NCI-H774 (cell line): ENCODE measurements at regions not wholly inside any gene's neighbourhood (a gene's known extent, or its start where the extent isn't known, plus 50 kb on each side); places are given as distances from the start of the nearest gene placed in this dataset.
A peak's percentile ranks its signal among the peaks of the same experiment; 100 is the strongest.

ENCODE experiments used
- DNase-seq: peaks from one replicate; lab custom pipeline; 2025; lab: John Stamatoyannopoulos, UW

- DNase-seq: no peak
Measured at GRCh38 chr7:98040626-98041360, 50.8 kb upstream of the OCM2 start.

- no peak for DNase-seq
Measured at GRCh38 chr7:98046816-98047215, 56.8 kb upstream of the OCM2 start.

GRCh38 chr7:98049034-98049433 is 57.6 kb upstream of the LMTK2 start:
- no peak for DNase-seq

GRCh38 chr7:98051118-98051744 is 55.4 kb upstream of the LMTK2 start:
- peak; percentile 65 for DNase-seq

- no peak for DNase-seq
Measured at GRCh38 chr7:98054585-98054984, 52.1 kb upstream of the LMTK2 start.

- no peak for DNase-seq
Measured at GRCh38 chr7:98056580-98056979, 50.1 kb upstream of the LMTK2 start.
